GM19438 (cell line): ENCODE measurements at regions not wholly inside any gene's neighbourhood (a gene's known extent, or its start where the extent isn't known, plus 50 kb on each side); places are given as distances from the start of the nearest gene placed in this dataset.

ENCODE experiments used
- ATAC-seq: cut with Tn5 transposase; IDR thresholded peaks from one replicate; pipeline ENCODE4 v1.9.1; 2021; ENCODE audit warnings: low read depth; ENCODE audit not compliant: unreplicated experiment

GRCh38 chr4:31045724-31046318, 325.7 kb downstream of the PCDH7 start:
- no peak for ATAC-seq

GRCh38 chr4:31051151-31051550, 331.0 kb downstream of the PCDH7 start:
- no peak for ATAC-seq

GRCh38 chr4:31051565-31051964, 331.4 kb downstream of the PCDH7 start:
- no peak for ATAC-seq

DNA sequence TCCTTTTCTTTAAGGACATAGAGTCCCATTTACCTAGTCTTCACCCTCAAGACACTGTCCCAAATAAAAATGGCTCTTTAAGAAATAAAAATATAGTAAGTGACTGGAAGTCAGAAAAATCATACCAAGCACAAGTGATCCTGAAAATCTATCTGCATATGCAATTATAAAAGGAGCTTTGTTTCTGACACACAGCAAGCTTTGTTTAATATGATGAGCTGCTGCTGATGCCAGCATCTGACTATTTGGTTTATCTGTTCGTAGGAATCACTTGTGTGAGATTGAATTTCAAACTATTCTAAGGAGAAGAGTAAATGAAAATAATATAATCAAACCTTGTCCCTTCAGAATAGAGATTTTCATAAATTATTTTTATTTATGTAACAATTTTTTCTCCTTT, 332.4 kb downstream of the PCDH7 start:
- ATAC-seq = no peak

- no peak for ATAC-seq
Observed at GRCh38 chr4:31053451-31053850, 333.3 kb downstream of the PCDH7 start.

DNA sequence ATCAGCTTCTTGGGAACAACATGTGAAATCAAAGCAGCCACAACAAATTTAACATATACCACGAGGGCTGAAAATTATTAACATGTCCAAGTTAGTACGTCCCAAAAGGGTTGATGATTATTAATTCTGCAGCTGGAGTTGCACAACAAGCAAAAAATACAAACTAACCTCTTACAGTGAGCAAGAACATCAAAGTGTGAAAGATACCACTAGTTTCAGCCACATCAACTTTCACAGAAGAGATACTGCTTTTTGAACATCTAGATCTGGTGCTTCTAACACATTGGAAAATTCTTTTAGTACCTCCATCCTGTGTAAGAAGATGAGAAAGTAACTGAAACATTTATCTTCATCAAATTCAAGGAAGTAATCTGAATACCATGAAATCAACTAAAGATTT, 334.1 kb downstream of the PCDH7 start:
- no peak for ATAC-seq

DNA sequence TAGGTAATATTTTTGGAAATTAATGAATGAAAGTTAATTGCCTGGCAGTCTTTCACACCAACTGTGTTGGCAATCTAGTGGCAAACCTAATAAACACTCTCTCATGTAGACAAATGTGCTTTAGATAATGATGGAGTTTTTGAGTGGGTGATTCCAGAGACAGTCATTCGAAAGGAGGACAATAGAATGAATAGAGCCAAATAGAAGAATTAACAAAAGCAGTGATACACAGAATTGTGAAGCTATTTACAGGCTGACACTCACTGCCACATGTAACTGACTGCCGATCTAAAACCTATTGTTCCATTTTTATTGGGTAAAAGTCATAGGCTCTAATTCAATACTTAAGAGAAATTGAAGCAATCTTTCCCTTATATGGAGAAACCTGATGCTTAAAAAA, 338.5 kb downstream of the PCDH7 start:
- ATAC-seq = no peak

DNA sequence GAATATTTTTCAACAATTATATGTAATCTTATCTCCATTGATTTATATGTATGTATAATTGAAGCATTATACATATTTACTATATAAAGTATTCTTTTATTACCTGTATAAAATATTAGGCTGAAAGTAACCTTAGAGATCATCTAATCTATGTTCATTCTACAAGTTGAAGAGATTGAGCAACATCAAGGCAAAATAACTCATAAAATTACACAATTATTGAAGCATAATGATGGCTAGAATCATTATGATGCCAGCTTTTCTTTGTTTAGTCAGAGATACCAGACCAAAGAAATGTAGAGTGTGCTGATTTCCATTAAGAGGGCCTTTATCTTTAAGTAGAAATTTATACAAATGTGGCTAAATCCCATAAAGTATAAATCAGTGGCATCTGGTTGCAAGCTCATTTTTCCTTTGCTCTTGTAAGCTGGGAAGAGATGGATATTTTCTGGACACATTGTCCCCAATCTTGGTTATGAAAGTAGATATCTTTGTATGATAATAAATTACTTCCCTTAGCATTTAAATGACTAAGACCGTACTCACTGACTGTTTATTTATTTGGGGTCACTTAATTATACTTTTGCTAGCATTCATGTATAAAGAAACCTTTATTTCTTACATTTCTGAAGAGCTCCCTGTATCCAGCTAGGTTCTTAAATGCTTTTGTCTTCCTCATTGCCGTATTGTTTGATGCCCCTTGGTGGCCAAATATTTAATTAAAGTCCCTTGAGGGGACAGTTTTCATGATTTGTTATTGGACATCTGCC, 339.8 kb downstream of the PCDH7 start:
- no peak for ATAC-seq

DNA sequence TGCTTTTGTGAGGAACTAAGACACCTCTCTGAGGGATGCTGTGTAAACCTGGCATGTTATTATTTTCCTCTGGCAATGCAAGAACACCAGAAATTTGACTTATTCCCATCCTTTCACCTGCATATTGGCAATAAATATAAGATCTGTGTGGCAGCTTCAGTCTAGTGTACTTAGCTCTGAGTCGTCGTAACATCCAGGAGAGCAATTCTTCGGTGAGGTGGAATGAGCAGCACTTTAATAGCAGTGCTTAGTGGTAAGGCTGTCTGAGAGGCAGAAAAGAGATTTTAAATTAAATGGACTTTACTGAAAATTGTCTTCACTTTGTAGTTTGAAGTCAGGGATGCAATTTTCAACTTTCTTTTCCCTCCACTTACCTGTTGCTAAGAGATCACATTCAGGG, 344.9 kb downstream of the PCDH7 start:
- no peak for ATAC-seq

- ATAC-seq = no peak
Observed at GRCh38 chr4:31068257-31069075, 348.3 kb downstream of the PCDH7 start.

DNA sequence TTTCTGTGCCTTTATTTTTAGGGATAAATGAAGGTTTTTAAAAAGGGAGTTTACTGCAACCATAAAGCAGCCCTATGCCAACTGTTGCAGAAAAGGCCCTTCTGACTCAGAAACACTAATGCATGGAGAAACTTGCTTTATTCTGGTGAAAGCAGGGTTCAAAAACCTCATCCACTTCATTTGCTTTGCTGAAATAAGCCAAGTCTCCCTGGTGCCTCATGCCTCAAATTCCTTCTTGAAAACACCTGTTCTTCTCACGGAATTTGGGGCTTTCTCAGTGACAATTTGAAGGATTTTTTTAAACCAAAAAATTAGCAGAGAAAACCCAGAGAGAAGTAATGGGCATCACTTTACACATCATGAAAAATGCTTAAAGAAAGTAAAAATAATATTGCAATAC, 349.0 kb downstream of the PCDH7 start:
- ATAC-seq = no peak

- ATAC-seq = no peak
Observed at GRCh38 chr4:31071508-31072486, 351.6 kb downstream of the PCDH7 start.

- no peak for ATAC-seq
Observed at GRCh38 chr4:31075969-31076368, 355.8 kb downstream of the PCDH7 start.

DNA sequence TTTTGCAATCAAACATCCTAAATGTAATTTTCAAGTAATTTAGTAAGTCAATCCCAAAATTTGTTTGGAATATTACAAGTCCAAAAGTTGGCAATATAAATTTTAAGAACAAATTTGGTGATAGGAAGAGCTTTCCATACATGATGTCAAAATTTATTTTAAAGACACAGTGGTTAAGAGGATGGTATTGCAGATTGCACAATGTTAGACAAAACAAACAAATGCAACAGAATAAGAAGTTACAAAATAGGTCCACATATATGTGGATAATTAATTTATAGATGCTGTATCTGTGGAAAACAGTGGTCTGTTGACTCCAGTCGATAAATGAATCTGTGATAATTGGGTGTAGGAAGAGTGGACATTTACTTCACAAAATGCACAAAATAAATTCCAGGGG, 358.5 kb downstream of the PCDH7 start:
- no peak for ATAC-seq

DNA sequence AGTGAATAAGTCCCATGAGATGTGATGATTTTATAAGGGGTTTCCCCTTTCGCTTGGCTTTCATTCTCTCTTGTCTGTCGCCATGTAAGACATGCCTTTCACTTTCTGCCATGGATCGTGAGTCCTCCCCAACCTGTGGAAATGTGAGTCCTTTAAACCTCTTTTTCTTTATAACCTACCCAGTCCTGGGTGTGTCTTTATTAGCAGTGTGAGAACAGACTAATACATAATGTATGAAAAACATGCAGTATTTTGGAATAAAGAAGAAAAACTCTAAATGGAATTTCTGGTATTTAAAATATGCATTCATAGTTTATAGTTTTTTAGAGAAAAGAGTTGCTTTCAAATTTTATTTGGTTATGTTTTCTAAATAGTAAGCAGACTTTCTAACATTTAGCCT, 360.7 kb downstream of the PCDH7 start:
- no peak for ATAC-seq

GRCh38 chr4:31081366-31081765, 361.2 kb downstream of the PCDH7 start:
- ATAC-seq = no peak

DNA sequence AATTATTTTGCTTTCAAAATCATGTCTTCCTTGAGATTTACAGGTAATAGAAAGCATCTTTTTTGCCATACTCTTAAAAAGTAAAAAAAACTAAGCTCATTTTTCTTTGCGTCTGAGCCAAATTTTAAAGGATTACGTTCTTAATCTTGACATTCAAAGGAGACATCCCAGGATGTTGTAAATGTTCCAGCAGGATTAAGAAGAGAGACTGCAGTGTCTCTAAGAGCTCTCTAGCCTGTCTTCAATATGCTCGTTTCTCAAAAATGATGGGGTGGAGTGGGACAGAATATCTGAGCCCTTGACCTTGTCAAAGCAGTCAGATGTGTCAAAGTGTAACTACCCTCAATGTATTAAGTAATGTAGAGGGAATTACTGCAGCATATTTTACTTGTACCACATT, 363.3 kb downstream of the PCDH7 start:
- ATAC-seq = no peak

DNA sequence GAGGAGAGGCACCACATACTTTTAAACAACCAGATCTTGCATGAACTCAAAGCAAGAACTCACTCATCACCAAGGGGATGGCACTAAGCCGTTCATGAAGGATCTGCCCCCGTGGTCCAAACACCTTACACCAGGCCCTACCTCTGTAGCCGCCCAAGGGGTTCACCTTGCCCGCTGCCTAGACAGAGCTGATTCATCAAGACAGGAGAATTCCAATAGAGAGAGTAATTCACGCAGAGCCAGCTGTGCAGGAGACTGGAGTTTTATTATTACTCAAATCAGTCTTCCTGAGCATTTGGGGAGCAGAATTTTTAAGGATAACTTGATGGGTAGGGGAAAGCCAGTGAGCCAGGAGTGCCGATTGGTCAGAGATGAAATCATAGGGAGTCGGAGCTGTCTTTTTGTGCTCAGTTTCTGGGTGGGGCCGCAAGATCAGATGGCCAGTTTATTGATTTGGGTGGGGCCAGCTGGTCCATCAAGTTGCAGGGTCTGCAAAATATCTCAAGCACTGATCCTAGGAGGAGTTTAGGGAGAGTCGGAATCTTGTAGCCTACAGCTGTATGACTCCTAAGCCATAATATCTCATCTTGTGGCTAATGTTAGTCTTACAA, 364.7 kb downstream of the PCDH7 start:
- ATAC-seq = no peak

DNA sequence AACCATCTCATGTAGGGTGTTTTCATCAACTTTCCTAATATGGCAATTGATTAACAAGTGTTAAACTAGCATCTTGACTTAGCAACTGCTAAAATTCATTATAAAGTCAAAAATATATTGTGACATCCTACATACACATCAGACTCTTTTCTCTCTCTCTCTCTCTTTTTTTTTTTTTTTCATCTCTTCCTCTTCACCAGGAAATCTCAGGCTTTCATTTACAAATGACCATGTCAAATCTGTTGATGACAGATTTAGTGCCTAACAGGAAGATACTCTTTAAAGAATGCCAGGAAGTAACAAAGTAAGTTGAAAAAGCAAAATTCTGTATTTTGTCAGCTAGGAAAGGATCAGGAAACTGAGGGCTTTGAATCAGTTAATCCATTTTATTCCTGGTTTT, 365.5 kb downstream of the PCDH7 start:
- no peak for ATAC-seq

DNA sequence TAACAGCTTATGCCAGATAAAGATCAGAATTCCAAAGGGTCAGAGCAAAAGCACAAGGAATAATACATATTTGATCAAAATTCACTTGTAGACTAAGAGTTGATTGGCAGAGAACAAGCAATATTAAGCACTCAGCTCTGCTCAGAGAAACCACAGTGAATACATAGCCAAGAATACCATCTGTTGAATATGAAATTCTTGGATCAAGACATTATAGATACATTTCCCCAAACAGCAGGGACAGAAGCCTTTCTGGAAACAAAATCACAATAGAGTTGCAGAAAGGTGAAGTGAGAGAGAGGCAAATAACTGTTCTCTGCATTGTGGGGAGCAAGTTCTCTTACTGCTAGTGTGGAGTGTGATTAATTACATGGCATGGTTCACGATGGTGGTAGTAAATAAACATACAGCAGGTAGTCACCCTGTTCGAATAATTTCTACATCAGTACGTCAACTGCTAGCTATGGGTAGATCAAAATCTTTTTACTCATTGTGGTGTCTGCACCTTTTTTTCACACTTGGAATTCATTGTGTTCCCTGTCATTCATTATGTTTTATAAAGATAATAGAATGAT, 366.7 kb downstream of the PCDH7 start:
- ATAC-seq = no peak
